BE2C (cell line): ENCODE measurements at regions not wholly inside any gene's neighbourhood (a gene's known extent, or its start where the extent isn't known, plus 50 kb on each side); places are given as distances from the start of the nearest gene placed in this dataset.

ENCODE experiments used
- DNase-seq: peaks from one replicate; pipeline ENCODE4 v3.0.0-alpha.2; 2020
- H3K27me3 ChIP-seq: fragments of 250-450 bp; sonication (Bioruptor Pico); 2 replicates; pipeline ENCODE4 v1.5.1; 2020; ENCODE audit warnings: mild to moderate bottlenecking
- H3K36me3 ChIP-seq: fragments of 250-450 bp; sonication (Bioruptor Pico); 2 replicates; pipeline ENCODE4 v1.5.1; 2020; ENCODE audit warnings: mild to moderate bottlenecking
- H3K4me1 ChIP-seq: fragments of 250-450 bp; sonication (Bioruptor Pico); 2 replicates; pipeline ENCODE4 v1.5.1; 2020
- H3K4me3 ChIP-seq: 2 replicates; pipeline ENCODE4 v1.5.1; 2011; ENCODE audit warnings: low read depth, low read length
- H3K9me3 ChIP-seq: fragments of 250-450 bp; sonication (Bioruptor Pico); 2 replicates; pipeline ENCODE4 v1.5.1; 2020
- TF ChIP-seq, protein P1 (sequence below): IDR thresholded peaks from 2 replicates; pipeline ENCODE4 v1.5.1; 2012; ENCODE audit warnings: mild to moderate bottlenecking, low read depth, low read length

DNA sequence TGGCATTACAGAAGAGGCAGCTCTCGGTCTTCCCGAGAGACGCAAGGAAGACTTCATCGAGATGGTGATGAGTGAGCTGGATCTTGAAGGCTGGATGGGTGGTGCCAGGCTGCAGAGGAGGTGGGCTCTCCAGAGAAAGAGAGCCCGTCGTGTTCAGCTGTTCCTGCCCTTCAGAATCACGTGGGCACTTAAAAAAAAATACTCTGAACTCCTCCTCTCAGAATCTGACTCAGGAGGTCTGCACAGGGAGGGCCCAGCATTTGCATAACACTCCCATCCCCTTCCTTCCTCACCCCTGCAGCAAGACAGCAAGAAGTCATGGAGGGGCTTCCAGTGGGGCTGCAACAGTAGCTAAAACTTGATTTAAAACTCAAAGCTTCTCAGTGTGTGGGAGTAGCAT is 203.0 kb downstream of the ATPSCKMT start:
- TF ChIP-seq, protein P1, sequence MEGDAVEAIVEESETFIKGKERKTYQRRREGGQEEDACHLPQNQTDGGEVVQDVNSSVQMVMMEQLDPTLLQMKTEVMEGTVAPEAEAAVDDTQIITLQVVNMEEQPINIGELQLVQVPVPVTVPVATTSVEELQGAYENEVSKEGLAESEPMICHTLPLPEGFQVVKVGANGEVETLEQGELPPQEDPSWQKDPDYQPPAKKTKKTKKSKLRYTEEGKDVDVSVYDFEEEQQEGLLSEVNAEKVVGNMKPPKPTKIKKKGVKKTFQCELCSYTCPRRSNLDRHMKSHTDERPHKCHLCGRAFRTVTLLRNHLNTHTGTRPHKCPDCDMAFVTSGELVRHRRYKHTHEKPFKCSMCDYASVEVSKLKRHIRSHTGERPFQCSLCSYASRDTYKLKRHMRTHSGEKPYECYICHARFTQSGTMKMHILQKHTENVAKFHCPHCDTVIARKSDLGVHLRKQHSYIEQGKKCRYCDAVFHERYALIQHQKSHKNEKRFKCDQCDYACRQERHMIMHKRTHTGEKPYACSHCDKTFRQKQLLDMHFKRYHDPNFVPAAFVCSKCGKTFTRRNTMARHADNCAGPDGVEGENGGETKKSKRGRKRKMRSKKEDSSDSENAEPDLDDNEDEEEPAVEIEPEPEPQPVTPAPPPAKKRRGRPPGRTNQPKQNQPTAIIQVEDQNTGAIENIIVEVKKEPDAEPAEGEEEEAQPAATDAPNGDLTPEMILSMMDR = no peak
- no peak for DNase-seq

GRCh38 chr5:10045376-10045775 is 204.3 kb downstream of the ATPSCKMT start:
- no peaks in the 10 kb centered on the region for H3K36me3 ChIP-seq
- no peak overlapping the region for H3K4me3 ChIP-seq
- no peak for DNase-seq
- H3K27me3 ChIP-seq = no peaks in the 10 kb centered on the region
- H3K9me3 ChIP-seq = no peaks in the 10 kb centered on the region; the same call in 1 of the 2 replicates
- TF ChIP-seq, protein P1 = no peak
- no peaks in the 10 kb centered on the region for H3K4me1 ChIP-seq

More for the DNA sequence above, 203.0 kb downstream of the ATPSCKMT start:
- Histone ChIP-seq H3K27me3 (no peaks in the 10 kb centered on the region), H3K4me1 (no peaks in the 10 kb centered on the region), H3K36me3 (no peaks in the 10 kb centered on the region), H3K9me3 (no peaks in the 10 kb centered on the region; the same call in 1 of the 2 replicates), H3K4me3 (no peak overlapping the region)

- TF ChIP-seq, protein P1 = no peak
- H3K4me1 ChIP-seq = peaks cover 6% of the 10 kb centered on the region
- peak; percentile 20 for DNase-seq
These were observed 213.4 kb downstream of the ATPSCKMT start for GRCh38 chr5:10036136-10036815.

GRCh38 chr5:10034001-10034400 is 215.7 kb downstream of the ATPSCKMT start:
- H3K27me3 ChIP-seq = no peaks in the 10 kb centered on the region
- DNase-seq = peak; percentile 84
- H3K4me3 ChIP-seq = no peak overlapping the region
- H3K9me3 ChIP-seq = no peaks in the 10 kb centered on the region
- no peaks in the 10 kb centered on the region for H3K36me3 ChIP-seq
- H3K4me1 ChIP-seq = peaks cover 6% of the 10 kb centered on the region
- TF ChIP-seq, protein P1 = no peak

More at GRCh38 chr5:10036136-10036815, 213.4 kb downstream of the ATPSCKMT start:
- Histone ChIP-seq H3K4me3 (no peak overlapping the region), H3K9me3 (no peaks in the 10 kb centered on the region), H3K27me3 (no peaks in the 10 kb centered on the region), H3K36me3 (no peaks in the 10 kb centered on the region)

- H3K36me3 ChIP-seq = no peaks in the 10 kb centered on the region
- H3K4me3 ChIP-seq = no peak overlapping the region
- TF ChIP-seq, protein P1 = no peak
- H3K27me3 ChIP-seq = no peaks in the 10 kb centered on the region
- H3K4me1 ChIP-seq = peaks cover 6% of the 10 kb centered on the region
- DNase-seq = no peak
- H3K9me3 ChIP-seq = no peaks in the 10 kb centered on the region
These were observed 217.9 kb downstream of the ATPSCKMT start for GRCh38 chr5:10031817-10032216.

- peaks cover 6% of the 10 kb centered on the region; the same call in 1 of the 2 replicates for H3K4me1 ChIP-seq
- H3K4me3 ChIP-seq = no peak overlapping the region
- peak; percentile 48 for DNase-seq
- TF ChIP-seq, protein P1 = peak; percentile 44
- H3K27me3 ChIP-seq = no peaks in the 10 kb centered on the region
- no peaks in the 10 kb centered on the region for H3K36me3 ChIP-seq
- H3K9me3 ChIP-seq = no peaks in the 10 kb centered on the region
These were observed 219.4 kb downstream of the ATPSCKMT start for GRCh38 chr5:10030219-10030831.
